Right lobe of liver (tissue), 6 donors: ENCODE measurements at regions not wholly inside any gene's neighbourhood (a gene's known extent, or its start where the extent isn't known, plus 50 kb on each side); places are given as distances from the start of the nearest gene placed in this dataset.
"Not testable (repeated sequence)": the region's sequence is repeated elsewhere in the genome, so short reads cannot be mapped to it uniquely, and the experiment has no call there.

ENCODE experiments used
- ATAC-seq, 4 donors: fragments of 200-7000 bp; cut with Tn5 transposase; one replicate each; pipeline ENCODE4 v1.9.1; 2020; ENCODE audit warnings: mild to moderate bottlenecking in 4 of 4, moderate library complexity in 4 of 4
- DNase-seq, 3 donors: peaks; one replicate each; pipeline ENCODE4 v3.0.0-alpha.2; 2020
- H3K27ac ChIP-seq, 3 donors: fragments of 200-600 bp; one replicate each; pipeline ENCODE4 v1.8.0; 2022
- H3K27me3 ChIP-seq, 2 donors: fragments of 200-600 bp; one replicate each; pipeline ENCODE4 v1.8.0; 2022
- H3K36me3 ChIP-seq, 4 donors: fragments of 200-600 bp; sonication (generic) in 1 of 4; one replicate each; pipeline versions ENCODE4 v1.5.1 to v1.8.0; 2017 to 2022; ENCODE audit warnings: control low read depth in 1 of 4
- H3K4me1 ChIP-seq, 4 donors: fragments of 200-600 bp; sonication (generic) in 1 of 4; one replicate each; pipeline versions ENCODE4 v1.5.1 to v1.8.0; 2017 to 2022; ENCODE audit warnings: control low read depth in 1 of 4
- H3K4me3 ChIP-seq, 3 donors: fragments of 200-600 bp; one replicate each; pipeline ENCODE4 v1.8.0; 2022
- H3K9me3 ChIP-seq, 4 donors: fragments of 200-600 bp; sonication (generic) in 1 of 4; one replicate each; pipeline versions ENCODE4 v1.5.1 to v1.8.0; 2017 to 2022; ENCODE audit warnings: control low read depth in 1 of 4
- POLR2A ChIP-seq: fragments of 450-650 bp; IDR thresholded peaks from one replicate; pipeline ENCODE4 v1.6.1; 2017; ENCODE audit warnings: antibody characterized with exemption, mild to moderate bottlenecking
- whole genome bisulfite sequencing: methylation state at CpG from one replicate; pipeline ENCODE4 v1.1.6; 2018; ENCODE audit warnings: low coverage, low lambda C conversion rate; ENCODE audit not compliant: insufficient coverage; ENCODE audit errors: missing lambda C conversion rate; 5-methylcytosine and 5-hydroxymethylcytosine counted together
- intact Hi-C, 2 donors: fragments of 100-400 bp; cut with DNase I; formaldehyde crosslinking; loops; one replicate each; pipeline versions ENCODE4 v1.11.2 to v1.14.1; 2022
- TF ChIP-seq, protein P1 (sequence below), 4 donors: fragments of 200-600 bp in 3 of 4; fragments of 450-650 bp in 1 of 4; IDR thresholded peaks; one replicate each; pipeline versions ENCODE4 v1.5.1 to v1.8.0; 2016 to 2022; ENCODE audit warnings: antibody characterized with exemption in 4 of 4, mild to moderate bottlenecking in 2 of 4
- donor health status: DM: no; HTN: yes; CAD: no.
- donor health status: DM: no; HTN: no; CAD: no.
- donor health status: DM: no; HTN: no; CAD: no.
- donor health status: DM: no; HTN: yes; CAD: no.
- donor health status: DM: no; HTN: yes; CAD: no.

DNA sequence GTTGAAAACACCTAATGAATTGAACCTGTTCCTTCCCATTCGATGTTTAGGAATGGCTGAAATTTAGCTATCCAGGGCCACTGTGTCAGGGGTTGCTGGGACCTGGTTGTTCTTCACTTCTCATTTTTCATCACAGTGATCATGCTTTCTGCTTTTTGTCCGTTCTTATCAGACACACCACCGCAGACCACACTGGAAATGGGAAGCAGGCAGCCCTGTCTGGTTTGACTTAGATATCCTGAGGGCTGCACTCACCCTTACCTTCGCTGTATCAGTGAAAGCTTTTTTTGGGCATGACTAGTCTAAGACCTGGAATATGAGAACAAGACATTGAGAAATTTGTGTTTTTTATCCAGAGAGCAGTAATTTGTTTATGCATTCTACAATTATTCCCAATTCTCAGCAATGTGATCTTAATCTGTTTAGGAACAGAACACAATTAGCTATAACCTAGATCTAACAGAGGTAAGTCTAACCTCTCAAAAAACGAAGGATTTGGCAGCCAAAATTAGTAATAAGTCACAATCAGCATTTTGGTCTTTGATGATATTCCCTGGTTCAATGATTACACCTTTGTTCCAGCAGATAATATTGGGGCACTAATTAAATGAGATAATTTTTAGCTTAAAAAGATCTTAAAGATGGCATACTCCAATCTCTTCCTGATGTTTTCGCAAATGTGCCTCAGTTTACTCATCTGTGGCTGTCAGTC, 126.0 kb upstream of the GOT2 start:
- DNase-seq (no peak), ATAC-seq (no peak)
- Histone ChIP-seq H3K27ac (no peak overlapping the region), H3K36me3 (no peaks in the 10 kb centered on the region), H3K9me3 (no peaks in the 10 kb centered on the region), H3K4me1 (no peaks in the 10 kb centered on the region), H3K27me3 (no peaks in the 10 kb centered on the region), H3K4me3 (no peak overlapping the region)
- intact Hi-C loops, result no loop called here
- 36% methylated on average over 6 of the region's 6 CpGs for WGBS
- TF ChIP-seq, protein P1, sequence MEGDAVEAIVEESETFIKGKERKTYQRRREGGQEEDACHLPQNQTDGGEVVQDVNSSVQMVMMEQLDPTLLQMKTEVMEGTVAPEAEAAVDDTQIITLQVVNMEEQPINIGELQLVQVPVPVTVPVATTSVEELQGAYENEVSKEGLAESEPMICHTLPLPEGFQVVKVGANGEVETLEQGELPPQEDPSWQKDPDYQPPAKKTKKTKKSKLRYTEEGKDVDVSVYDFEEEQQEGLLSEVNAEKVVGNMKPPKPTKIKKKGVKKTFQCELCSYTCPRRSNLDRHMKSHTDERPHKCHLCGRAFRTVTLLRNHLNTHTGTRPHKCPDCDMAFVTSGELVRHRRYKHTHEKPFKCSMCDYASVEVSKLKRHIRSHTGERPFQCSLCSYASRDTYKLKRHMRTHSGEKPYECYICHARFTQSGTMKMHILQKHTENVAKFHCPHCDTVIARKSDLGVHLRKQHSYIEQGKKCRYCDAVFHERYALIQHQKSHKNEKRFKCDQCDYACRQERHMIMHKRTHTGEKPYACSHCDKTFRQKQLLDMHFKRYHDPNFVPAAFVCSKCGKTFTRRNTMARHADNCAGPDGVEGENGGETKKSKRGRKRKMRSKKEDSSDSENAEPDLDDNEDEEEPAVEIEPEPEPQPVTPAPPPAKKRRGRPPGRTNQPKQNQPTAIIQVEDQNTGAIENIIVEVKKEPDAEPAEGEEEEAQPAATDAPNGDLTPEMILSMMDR (IDR thresholded peaks at IDR 0.05), result no peak
- TF ChIP-seq POLR2A, result no peak

DNA sequence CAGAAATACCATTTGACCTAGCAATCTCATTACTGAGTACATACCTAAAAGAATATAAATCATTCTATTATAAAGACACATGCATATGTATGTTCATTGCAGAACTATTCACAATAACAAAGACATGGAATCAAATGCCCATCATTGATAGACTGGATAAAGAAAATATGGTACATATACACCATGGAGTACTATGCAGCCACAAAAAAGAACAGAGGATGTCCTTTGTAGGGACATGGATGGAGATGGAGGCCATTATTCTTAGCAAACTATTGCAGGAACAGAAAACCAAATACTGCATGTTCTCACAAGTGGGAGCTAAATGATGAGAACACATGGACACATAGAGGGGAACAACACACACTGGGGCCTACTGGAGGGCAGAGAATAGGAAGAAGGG, 124.5 kb upstream of the GOT2 start:
- H3K36me3 ChIP-seq, H3K4me3 ChIP-seq, H3K4me1 ChIP-seq, H3K27ac ChIP-seq, ATAC-seq, H3K9me3 ChIP-seq, H3K27me3 ChIP-seq, DNase-seq, intact Hi-C loops: not testable (repeated sequence)

DNA sequence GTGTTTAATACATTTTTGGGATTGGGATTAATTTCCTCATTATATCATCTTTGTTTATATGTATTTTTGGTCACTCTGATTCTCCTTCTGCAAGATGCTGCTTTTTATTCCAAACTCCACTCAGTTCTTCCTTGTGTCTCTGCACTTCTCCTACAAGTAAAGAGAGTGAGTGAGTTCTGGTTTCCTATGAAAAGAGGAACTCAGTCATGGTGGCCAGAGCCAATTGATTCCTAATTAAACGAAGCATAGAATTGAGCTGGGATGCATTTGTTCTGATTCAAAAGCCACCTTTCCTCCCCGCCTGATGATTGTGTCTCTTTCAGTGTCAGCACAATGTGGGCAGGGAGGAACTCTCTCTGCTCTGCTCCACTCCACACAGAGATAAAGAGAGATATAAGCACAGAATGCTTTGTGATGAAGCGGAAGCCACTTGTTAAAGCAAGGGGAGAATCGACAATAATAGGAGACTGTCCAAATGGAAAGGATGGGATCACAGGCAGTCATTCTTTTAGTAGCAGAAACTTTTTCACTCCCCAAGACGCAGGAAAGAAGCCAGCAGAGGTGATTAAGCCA, 121.3 kb upstream of the GOT2 start:
- H3K9me3 ChIP-seq, result no peaks in the 10 kb centered on the region
- no peak overlapping the region for H3K27ac ChIP-seq
- TF ChIP-seq POLR2A, result no peak
- TF ChIP-seq, protein P1 (IDR thresholded peaks at IDR 0.05), result no peak
- ATAC-seq (no peak), DNase-seq (no peak)
- H3K4me1 ChIP-seq, result no peaks in the 10 kb centered on the region
- 58% methylated on average over 5 of the region's 5 CpGs for WGBS
- no peaks in the 10 kb centered on the region for H3K27me3 ChIP-seq
- no peaks in the 10 kb centered on the region for H3K36me3 ChIP-seq
- intact Hi-C loops, result no loop called here
- H3K4me3 ChIP-seq, result no peak overlapping the region

DNA sequence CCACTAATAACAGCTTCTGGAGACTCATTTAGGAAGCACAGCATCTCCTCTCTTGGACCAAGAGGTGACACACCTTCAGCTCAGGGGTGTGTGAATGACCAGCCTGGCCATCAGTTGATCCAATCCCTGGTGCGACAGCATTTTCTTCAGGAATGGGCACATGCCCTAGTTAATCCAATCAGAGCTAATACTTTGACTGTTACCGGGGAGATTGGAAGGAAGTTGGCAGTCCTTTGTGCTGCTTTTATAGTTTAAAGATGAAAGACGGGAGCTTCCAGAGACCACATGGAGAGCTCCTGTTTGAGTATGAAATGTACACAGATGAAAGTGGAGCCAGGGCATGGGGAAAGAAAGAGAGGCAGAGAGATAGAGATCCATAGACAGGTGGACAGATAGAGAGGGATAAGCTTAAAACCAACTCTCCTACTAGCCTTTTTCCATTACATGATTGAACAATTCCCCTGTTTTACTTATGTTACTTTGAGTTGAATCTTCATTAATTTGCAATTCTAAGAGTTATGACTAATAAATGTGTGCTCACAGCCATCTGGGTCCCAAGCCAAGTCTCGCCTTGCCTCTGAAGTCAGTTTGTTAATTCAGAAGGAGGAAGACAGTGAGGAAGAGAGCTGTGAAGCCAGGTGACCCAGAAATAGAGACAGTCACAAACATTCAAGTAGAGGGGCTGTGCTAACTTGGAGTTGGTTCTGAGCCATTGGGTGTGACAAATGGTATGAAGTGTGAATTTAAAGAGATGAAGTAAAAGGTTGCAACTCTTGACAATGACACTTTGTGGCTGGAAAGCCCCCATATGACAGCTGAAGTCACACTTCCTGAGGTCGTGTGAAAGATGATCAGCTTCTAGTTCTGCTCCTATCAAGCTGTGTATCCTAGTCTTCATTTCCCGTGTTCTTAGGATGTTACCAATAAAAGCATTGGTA, 120.0 kb upstream of the GOT2 start:
- no peaks in the 10 kb centered on the region for H3K36me3 ChIP-seq
- ATAC-seq, result no peak
- no peaks in the 10 kb centered on the region for H3K4me1 ChIP-seq
- intact Hi-C loops, result no loop called here
- WGBS, result 71% methylated on average over 6 of the region's 6 CpGs
- H3K4me3 ChIP-seq, result no peak overlapping the region
- no peaks in the 10 kb centered on the region for H3K27me3 ChIP-seq
- TF ChIP-seq POLR2A, result no peak
- TF ChIP-seq, protein P1 (IDR thresholded peaks at IDR 0.05), result no peak
- H3K27ac ChIP-seq, result no peak overlapping the region
- no peak for DNase-seq
- H3K9me3 ChIP-seq, result no peaks in the 10 kb centered on the region

DNA sequence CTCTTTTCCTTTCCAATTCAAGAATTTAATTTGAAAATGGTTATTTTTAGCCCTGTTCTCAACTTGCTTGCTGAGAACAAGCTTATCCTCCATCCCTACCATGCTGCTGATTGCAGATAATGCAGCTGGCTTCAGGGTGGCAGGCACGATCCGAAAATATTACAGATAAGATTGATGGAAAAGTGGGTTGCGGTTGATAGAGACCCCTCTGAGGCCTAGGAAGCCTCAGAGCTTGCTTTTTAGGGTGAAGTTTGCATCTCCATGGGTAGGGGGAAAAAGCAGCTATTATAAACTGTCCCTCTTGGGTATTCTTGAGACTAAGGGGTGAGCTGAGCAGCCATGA, 116.5 kb upstream of the GOT2 start:
- WGBS, result 68% methylated on average over 3 of the region's 3 CpGs
- DNase-seq (no peak), ATAC-seq (no peak)
- Histone ChIP-seq H3K4me3 (no peak overlapping the region), H3K27me3 (no peaks in the 10 kb centered on the region), H3K36me3 (no peaks in the 10 kb centered on the region), H3K9me3 (no peaks in the 10 kb centered on the region), H3K4me1 (peaks cover 0 to 12% (median 0%) of the 10 kb centered on the region in 4 donors), H3K27ac (no peak overlapping the region)
- intact Hi-C loops, result no loop called here
- TF ChIP-seq, protein P1 (IDR thresholded peaks at IDR 0.05), result no peak
- TF ChIP-seq POLR2A, result no peak
